Ramos (cell line): ENCODE measurements at regions not wholly inside any gene's neighbourhood (a gene's known extent, or its start where the extent isn't known, plus 50 kb on each side); places are given as distances from the start of the nearest gene placed in this dataset.
"Not testable (repeated sequence)": the region's sequence is repeated elsewhere in the genome, so short reads cannot be mapped to it uniquely, and the experiment has no call there.

Source experiments
- in situ Hi-C: fragments of 300-500 bp; cut with MboI; formaldehyde crosslinking; loops from one replicate; pipeline ENCODE4 v1.14.3; 2022; ENCODE audit warnings: low sequenced_read_pairs; ENCODE audit not compliant: unreplicated experiment

DNA sequence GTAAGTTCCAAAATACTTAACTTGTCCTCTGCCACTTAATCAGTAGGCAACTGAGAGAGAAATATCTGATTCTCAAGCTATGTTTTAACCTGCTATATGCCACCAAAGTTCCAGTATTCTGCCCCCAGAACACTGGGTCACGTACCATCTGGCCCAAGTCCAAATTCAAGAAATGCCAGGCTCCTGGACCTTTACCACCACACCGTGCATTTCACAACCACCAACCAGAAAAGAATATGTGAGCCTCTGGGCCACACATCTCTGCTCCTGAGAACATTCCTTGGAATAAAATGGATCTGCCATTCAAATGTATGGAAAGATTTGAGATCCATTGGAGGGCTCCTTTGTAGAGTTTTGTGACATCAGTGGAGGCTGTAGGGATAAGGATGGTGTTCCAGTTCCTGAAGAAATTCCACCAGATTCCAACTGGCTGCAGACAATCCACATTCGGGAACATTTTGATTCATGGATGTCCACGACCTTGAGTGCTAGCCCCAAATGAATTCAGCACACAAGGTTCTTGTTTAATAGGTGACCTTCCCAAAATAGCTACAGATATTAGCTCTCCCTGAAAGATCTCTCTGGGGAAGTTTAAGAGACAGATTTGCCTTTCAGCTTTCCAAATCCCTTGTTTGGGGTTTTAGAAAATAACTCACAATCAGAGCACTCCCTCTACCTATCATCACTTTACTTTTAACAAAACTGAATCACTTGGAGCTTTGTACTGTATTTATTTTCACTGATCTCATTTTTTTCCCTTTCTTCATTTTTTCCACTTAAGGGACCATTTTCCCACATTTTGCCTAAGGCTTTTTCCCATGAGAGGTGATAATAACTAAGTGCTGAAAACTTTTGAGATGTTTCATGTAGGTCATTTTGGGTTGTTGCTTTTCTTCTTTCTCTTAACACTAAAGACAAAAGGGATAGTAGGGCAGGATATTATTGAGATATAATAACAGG lies 128.4 kb upstream of the ZC3H11B start:
- in situ Hi-C loops = no loop called here

DNA sequence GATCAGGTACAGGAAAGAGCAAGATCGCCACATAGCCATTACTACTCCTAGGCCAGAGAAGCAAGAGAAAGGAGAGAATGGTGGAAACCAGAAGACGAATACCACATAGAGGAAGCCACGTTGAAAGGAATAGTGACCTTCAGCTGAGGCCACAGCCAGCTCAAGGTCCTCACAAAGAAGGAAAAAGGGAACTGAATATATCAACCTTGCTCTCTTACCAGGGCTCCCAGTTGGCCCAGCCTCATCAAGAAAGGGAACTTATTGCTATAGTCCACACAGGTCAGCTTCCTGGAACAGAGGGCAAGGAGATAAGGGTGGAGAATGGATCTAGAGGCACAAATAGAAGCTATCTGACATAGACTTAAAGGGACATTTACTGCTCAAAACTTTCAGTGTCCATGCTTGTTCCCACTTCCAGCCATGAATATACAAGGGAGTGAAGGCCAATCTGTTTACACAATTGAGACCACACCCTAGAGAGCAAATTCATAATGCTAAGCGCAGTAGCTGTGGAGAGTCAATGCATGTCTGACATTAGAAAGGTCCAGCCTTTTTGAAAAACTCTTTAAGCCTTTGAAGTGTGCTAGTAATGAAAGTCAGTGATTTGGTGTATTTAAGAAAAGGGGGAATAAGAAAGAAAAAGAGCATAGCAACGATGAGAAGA lies 120.7 kb upstream of the ZC3H11B start:
- in situ Hi-C loops = no loop called here

DNA sequence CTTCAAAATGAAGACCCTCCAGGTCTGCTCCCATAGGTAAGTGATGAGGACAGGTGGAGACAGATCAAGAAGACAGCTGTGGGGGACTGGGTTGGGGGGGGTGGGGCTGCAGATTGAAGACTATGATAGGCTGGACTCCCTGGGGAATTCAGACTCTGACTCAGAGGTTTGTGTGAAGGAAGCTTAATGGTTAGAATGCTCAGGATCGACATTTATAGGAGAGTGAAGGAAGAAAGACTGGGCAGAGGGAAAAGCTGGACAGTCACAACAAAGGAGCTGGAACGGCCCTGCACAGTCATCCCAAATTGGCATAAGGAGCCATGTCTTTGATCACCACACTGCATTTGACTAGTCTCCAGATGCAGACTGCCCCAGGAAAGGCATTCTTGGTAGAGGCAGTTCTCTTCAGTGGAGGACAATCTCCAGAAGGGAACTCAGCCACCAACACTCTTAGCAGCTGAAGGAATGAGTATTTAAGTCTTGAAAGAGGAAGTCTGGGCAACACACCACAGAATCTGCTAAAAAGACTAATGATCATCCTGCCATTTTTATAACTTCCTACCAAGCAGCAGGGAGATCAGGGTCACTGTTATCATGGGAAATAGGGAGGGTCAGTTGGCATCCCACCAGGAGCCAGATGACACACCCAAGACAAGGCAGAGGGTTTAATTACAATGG lies 120.0 kb upstream of the ZC3H11B start:
- in situ Hi-C loops = no loop called here

DNA sequence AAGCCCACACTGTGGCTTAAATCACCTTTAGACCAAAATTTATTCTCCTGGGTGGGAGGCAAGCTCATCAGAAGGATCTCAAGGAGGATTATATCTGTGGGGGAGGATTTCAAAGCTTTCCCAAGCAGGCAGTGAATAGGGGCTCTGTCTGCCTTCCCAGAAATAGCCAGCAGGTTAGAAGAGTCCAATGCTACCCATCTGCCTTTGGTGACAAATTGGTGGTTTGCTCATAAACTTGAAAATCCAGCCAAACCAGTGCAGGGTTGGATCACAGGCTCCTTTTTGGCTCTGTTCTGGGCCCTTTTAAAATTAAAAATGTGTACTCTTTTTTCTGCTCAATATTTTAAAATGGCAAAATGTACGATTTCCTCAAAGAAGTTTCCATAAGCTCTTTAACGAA lies 118.9 kb upstream of the ZC3H11B start:
- in situ Hi-C loops = no loop called here

DNA sequence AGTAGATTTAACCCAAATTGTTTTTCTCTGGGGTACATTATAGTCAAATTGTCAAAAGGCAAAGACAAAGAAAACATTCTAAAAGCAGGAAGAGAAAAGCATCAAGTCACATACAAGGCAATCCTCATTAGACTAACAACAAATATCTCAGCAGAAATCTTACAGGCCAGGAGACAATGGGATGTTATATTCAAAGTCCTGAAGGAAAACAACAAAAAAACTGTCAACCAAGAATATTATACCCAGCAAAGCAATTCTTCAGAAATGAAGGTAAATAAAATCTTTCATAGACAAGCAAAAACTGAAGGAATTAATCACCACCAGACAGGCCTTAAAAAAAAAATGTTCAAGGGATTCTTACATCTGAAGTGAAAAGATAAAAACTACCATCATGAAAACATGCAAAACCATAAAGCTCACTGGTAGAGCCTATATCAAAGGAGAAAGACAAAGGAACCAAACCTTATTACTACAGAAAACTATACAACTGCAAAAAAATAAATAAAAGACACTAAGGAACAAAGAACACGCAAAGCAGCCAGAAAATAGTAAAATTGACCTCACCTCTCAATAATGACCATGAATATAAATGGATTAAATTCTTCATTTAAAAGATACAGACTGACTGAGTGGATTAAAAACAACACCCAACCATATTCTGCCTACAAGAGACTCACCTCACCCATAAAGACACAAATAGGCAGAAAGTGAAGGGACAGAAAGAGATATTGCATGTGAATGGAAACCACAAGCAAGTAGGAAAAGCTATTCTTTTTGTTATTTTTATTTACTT lies 113.8 kb upstream of the ZC3H11B start:
- in situ Hi-C loops = no loop called here

DNA sequence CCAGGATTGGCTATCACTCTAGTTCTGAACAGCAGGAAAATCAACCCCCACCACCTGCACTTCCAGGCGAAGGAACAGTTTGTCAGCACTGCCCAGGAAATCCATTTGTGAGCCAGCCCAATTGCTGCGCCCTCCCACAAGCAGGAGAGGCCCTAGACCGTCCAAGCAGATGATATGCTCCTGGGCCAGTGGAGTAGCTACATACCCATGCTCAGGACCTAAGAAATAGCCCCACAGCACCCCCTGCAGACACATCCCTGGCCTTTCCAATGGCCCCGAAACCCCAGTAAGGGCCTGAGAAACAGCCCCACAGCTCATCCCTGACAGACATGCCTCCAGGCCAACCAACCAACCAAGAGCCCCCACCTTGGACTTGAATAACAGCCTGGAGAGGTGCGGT lies 111.5 kb upstream of the ZC3H11B start:
- in situ Hi-C loops = no loop called here

DNA sequence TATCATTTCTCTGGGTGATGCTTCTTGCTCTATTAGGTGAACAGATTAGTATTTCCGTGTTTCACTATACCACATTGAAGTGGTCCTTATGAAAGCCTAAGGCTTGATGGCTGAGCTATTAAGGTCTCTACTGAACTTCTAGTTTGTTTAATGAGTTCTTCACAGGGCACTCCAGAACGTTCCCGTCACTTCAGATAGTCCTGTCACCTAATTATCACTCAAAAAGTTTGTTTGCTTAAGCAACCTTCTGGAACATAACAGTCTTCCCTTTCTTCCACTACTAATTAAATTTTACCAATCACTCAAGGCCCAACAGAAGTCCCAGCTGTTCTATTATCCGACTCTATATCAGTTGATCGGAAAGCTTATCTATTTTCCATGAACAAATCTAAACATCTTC lies 104.6 kb upstream of the ZC3H11B start:
- in situ Hi-C loops = no loop called here

DNA sequence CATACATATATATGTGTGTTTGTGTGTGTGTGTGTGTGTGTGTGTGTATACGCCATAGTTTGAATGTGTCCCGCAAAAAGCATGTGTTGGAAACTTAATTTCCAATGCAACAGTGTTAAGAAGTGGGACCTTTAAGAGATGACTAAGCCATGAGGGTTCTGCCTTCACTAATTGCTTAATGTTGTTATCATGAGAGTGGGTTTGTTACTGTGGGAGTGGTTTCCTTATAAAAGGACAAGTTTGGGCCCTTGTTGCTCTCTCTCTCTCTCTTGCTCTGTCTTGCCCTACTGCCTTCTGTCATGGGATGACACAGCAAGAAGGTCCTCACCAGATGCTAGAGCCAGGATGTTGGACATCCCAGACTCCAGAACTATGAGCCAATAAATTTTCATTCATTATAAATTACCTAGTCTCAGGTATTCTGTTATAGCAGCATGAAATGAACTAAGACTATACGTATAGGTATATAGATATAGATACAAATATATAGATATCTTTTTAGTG lies 103.8 kb upstream of the ZC3H11B start:
- in situ Hi-C loops = no loop called here

DNA sequence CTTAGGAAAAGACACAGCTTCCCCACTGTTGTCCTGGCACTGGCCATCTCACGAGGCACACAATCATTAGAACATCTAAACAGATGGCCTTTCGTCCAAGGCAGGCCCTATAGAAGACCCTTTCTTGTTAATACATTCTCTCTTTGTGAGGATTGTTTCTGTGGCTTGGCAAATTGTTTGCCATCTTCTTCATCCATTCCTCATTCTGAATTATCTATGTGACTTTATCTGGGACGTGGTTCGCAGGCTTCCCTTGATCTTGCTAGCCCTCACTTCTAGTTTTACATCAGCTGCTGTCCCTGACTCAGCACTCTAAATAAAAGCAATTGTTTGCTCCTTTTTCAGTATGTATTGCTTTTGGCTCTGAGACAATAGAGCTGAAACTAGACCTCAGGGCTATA lies 101.1 kb upstream of the ZC3H11B start:
- in situ Hi-C loops = no loop called here

DNA sequence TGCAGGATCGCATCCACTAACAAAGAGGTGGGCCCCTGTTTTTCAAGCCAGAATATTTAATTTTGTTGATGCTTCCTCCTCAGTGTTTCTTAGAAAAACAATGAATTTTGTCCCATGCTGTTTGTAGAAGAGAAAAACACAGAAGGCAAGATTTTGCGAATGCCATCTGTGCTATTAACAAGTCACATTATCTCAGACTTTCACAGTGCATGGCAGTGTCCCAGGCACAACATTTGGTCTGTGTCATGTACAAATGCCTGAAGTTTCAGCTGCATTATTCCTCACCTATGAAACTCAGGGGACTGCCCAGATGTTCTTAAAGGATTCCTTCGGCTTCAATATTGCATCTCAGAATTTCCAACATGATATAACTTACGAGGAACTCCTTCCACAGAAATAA lies 99.6 kb upstream of the ZC3H11B start:
- in situ Hi-C loops = no loop called here

DNA sequence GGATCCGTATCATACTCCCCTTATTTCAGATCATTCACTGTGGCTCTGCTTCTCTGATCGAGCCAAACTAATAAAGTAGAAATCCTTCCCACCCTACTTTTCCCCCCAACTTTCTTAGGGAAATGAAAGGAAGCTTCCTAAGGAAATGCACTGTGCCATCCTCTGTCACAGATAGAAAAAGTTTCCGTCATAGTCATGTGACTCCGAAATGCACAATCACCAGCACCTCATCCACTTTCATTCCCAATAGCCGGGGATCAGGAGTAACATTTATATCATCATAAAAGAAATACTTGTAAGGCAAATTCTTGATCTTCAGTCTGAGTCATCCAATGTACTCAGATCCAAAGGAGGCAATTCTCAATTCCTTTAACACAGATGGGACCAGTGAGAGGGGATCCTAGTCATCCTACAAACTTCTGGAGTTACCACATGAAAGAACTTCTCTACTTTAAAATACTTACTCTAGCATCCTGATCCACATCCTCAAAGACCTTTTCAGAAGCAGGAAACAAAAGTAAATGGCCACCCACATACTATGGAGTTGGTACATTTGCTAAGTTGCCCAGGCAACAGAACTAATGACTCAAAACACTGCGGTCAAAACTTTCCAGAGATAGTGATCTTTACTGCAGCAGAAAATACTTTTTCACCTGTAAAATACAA lies 97.8 kb upstream of the ZC3H11B start:
- in situ Hi-C loops = no loop called here

DNA sequence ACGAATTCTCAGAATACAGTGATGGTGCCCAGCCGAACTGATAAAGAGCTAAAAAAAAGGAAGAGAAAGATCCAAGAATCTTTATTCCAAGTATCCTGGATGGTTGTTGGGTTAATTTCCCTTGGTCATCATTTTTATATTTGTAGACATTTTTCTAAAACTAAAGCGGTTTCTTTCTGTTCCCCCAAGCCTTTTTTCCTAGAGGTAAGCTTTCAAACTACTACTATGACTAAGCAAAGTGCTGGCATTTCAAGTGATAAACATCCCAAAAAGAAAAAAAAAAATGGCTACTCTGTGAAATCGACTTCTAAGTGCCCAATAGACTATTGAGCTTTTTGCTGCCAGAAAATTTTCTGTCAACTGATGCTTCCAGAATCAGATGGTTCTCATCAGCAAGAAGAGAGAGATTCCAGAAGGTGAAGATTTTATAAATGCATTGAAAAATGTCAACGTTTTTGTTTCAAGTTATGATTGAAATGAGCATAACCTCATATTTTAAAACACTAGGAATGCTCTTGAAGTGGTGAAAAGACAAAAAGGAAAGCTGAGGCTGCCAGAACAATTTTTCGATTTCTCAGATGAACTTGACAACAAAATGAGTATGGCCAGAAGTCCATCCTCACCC lies 96.1 kb upstream of the ZC3H11B start:
- in situ Hi-C loops = no loop called here

DNA sequence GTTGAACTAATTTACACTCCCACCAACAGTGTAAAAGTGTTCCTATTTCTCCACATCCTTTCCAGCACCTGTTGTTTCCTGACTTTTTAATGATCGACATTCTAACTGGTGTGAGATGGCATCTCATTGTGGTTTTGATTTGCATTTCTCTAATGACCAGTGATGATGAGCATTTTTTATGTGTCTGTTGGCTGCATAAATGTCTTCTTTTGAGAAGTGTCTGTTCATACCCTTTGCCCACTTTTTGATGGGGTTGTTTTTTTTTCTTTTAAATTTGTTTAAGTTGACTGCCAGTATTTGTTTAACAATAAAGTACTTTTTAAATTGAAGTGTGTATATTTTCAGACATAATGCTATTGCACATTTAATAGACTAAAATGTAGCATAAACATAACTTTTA lies 95.0 kb upstream of the ZC3H11B start:
- in situ Hi-C loops = not testable (repeated sequence)

DNA sequence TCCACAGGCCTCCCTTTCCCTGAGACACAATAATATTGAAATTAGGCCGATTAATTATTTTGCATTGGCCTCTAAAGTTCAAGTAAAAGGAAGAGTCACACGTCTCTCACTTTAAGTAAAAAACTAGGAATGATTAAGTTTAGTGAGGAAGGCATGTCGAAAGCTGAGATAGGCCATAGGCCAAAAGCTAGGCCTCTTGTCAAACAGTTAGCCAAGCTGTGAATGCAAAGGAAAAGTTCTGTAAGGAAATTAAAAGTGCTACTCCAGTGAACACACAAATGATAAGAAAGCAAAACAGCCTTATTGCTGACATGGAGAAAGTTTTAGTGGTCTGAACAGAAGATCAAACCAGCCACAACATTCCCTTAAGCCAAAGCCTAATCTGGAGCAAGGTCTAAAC lies 91.4 kb upstream of the ZC3H11B start:
- in situ Hi-C loops = not testable (repeated sequence)

DNA sequence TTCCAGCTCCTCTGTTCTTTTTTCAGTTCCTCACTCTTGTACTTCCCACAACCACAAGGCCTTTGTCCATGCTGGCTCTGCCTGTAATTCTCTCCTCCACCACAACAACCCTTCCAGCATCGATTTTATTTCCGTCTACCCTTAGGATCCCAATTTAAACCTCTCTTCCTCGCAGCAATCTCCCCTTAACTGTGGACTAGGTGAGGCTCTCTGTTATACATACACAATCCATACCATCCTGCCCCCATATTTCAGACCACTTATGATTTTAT lies 90.4 kb upstream of the ZC3H11B start:
- in situ Hi-C loops = no loop called here

DNA sequence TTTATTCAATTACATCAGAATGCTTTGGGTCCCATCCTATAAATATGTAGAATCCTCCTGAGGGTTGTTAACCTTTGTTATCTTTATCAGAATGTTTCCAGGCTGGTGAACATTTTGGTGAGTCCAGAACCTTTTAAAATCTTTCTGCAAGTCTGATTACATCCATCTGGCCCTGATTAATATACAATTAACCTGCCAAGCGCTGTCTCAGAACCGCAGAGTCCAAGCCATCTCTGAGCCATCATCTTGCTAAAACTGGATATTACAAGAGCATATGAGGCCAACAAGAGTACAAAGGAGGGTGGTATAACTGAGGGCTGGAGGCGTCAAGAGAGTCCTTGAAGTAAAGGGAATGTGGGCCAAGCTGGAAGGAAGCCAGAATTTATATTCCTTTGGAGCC lies 88.6 kb upstream of the ZC3H11B start:
- in situ Hi-C loops = no loop called here

DNA sequence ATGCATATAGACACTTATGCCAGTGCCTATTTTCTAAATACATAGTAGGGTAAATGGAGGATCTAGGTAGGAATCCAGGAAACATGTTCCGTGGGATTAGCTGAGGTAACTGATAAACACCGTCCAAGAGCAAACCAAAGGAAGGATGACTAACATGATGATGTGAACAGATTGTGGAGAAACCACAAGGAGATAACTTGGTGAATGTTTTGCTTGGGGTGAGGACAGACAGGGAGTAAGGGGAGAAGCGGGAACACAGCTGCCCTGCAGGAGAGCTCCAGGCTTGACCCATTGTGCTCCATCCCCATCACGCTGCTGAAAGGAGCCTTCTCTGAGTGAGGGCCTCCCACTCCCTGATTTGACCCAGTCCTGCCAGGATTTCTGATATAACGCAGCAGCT lies 87.0 kb upstream of the ZC3H11B start:
- in situ Hi-C loops = no loop called here

DNA sequence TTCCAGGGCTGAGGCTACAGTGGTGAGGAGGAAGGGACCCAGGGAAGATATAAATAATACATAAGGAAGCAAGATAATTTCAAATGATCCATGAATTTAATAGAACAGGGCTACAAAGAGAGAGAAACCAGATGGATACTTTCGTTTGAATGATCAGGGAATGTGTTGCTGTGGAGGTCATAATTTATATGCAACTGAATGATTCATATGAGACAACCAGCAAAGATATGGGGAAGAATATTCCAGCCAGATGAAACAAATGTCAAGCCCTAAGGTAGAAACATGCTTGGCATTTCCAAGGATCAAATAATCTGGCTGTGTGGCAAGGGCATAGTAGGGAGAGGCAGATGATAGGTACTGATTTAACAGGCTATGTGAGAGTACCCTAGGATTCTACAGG lies 84.8 kb upstream of the ZC3H11B start:
- in situ Hi-C loops = no loop called here

DNA sequence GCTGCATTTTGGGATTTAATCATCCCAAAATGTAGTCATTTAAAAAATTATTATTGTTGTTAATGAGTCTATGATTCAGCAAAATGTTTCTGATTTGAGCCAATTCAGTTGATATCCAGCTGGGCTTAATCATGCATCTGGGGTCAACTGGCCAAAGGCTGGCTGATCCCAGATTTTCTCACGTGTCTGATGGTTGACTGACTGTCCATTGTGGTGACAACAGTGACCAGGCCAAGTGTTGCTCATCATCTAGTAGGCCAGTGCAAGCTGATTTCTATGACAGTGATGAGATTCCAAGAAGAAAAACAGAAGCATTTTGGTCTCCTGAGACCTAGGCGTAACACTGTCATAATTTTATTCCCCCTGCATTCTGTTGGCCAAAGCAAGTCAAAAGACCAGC lies 80.1 kb upstream of the ZC3H11B start:
- in situ Hi-C loops = no loop called here

DNA sequence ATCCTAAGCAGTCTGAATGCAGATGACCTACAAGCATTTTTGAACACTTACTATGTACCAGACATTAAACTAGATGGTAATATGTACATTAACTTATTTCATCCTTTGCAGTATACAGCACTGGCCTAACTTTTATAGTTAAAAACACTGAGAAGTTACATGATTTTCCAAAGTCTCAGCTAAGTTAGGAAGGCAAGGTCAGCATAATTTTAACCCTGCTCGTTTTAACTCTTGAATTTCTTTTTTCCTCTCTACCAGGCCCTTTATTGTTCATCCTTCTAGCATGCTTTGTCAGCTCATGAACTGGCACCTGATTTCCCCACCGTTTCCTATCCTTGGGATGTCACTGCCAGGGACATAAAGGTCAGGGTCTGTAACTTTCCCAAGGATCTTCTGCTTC lies 76.9 kb upstream of the ZC3H11B start:
- in situ Hi-C loops = no loop called here
